ENCODE measurements at regions not wholly inside any gene's neighbourhood (a gene's known extent, or its start where the extent isn't known, plus 50 kb on each side); places are given as distances from the start of the nearest gene placed in this dataset.

- TF ChIP-seq CTCF (IDR thresholded peaks at IDR 0.05; ENCODE audit: poor library complexity) (no peak), EZH2phosphoT487 (IDR thresholded peaks at IDR 0.05; ENCODE audit: low read depth, severe bottlenecking, unreplicated experiment) (no peak)
These were observed 91.4 kb upstream of the XIST start for GRCh38 chrX:73943693-73944562.

All from hepatocyte (in vitro differentiated cells).